Testis (tissue), 2 donors: ENCODE measurements at regions not wholly inside any gene's neighbourhood (a gene's known extent, or its start where the extent isn't known, plus 50 kb on each side); places are given as distances from the start of the nearest gene placed in this dataset.

Source experiments
- CTCF ChIP-seq, 3 experiments: fragments of 450-650 bp in 2 of 3; fragments of 200-600 bp in 1 of 3; sonication (generic) in 1 of 3; IDR thresholded peaks; one replicate each; pipeline ENCODE4 v1.5.1; 2016 to 2019; ENCODE audit warnings: antibody characterized with exemption in 3 of 3, mild to moderate bottlenecking in 2 of 3, moderate library complexity in 1 of 3
- POLR2A ChIP-seq: fragments of 450-650 bp; IDR thresholded peaks from one replicate; pipeline ENCODE4 v1.6.1; 2017; ENCODE audit warnings: antibody characterized with exemption, mild to moderate bottlenecking, moderate library complexity

- TF ChIP-seq CTCF (IDR thresholded peaks at IDR 0.05) (no peak), POLR2A (no peak)
These were observed 56.0 kb upstream of the JAZF1 start for GRCh38 chr7:28236560-28236959.
